ENCODE measurements at regions not wholly inside any gene's neighbourhood (a gene's known extent, or its start where the extent isn't known, plus 50 kb on each side); places are given as distances from the start of the nearest gene placed in this dataset.

DNA sequence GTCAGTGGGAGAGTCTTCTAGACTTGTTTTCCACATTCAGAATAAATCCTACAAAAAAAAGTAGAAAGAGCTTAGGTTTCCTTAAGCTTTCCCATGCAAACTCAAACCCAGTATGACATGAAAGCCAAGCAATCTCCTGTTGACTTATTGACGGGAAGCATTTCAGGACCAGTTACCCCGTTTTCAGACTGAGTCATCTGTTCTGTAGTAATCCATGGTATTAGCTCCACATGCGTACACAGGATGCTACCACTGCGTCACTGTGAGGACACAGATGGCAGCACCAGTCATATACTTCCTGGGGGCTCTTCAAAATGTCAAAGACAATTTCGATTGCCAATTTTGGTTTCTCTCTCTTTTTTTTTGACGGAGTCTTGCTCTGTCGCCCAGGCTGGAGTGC lies 224.9 kb upstream of the MAD2L1 start:
- ChIA-PET CTCF (no interaction called here), POLR2A (no interaction called here)
- Histone ChIP-seq H3K9ac (no peak overlapping the region), H3K9me3 (no peaks in the 10 kb centered on the region), H3K4me2 (no peak overlapping the region), H2AFZ (ENCODE audit: low read depth) (no peak overlapping the region), H3K27ac (ENCODE audit: low read depth in 2 of 2, low read length in 1 of 2) (no peak overlapping the region), H3K36me3 (replicated peaks in 1 of 2; ENCODE audit: control insufficient read depth in 1 of 2, insufficient read depth in 2 of 2, low read length in 1 of 2) (no peaks in the 10 kb centered on the region), H3K9me2 (no peaks in the 10 kb centered on the region), H3F3A (replicated peaks; ENCODE audit: insufficient read depth) (no peaks in the 10 kb centered on the region), H3K27me3 (ENCODE audit: insufficient read depth) (no peaks in the 10 kb centered on the region), H3K4me1 (ENCODE audit: control insufficient read depth in 1 of 2, insufficient read depth in 2 of 2, low read depth in 1 of 2, low read length in 1 of 2) (no peaks in the 10 kb centered on the region), H3K79me2 (ENCODE audit: insufficient read depth) (no peaks in the 10 kb centered on the region), H4K20me1 (ENCODE audit: insufficient read depth) (no peaks in the 10 kb centered on the region), H3K4me3 (ENCODE audit: low read depth in 2 of 2, low read length in 1 of 2) (no peak overlapping the region)
- 57% methylated on average over 7 of the region's 7 CpGs for WGBS (ENCODE audit: low lambda C conversion rate)
- no peak for DNase-seq
- TF ChIP-seq EP300 (IDR thresholded peaks at IDR 0.05; ENCODE audit: borderline replicate concordance in 1 of 2, low read depth in 1 of 2, low read length in 1 of 2) (no peak), RFX5 (IDR thresholded peaks at IDR 0.05; ENCODE audit: low read length) (no peak), MXI1 (IDR thresholded peaks at IDR 0.05; ENCODE audit: low read depth, low read length) (no peak), RXRA (IDR thresholded peaks at IDR 0.05; ENCODE audit: borderline replicate concordance, low read depth) (no peak), FOXM1 (IDR thresholded peaks at IDR 0.05; ENCODE audit: low read depth) (no peak), NFIC (IDR thresholded peaks at IDR 0.05; ENCODE audit: borderline replicate concordance) (no peak), MEF2A (IDR thresholded peaks at IDR 0.05; ENCODE audit: borderline replicate concordance, low read depth) (no peak), CHD2 (IDR thresholded peaks at IDR 0.05; ENCODE audit: low read length, partially characterized antibody) (no peak), GATA2 (CRISPR knock-in tag; IDR thresholded peaks at IDR 0.05) (no peak), YY1 (IDR thresholded peaks at IDR 0.05; ENCODE audit: low read depth) (no peak), NRF1 (IDR thresholded peaks at IDR 0.05; ENCODE audit: low read depth, low read length) (no peak), FOXJ3 (CRISPR knock-in tag; IDR thresholded peaks at IDR 0.05) (no peak), FOSL2 (IDR thresholded peaks at IDR 0.05; ENCODE audit: borderline replicate concordance, low read depth) (no peak)
- TF ChIP-seq, protein P1, sequence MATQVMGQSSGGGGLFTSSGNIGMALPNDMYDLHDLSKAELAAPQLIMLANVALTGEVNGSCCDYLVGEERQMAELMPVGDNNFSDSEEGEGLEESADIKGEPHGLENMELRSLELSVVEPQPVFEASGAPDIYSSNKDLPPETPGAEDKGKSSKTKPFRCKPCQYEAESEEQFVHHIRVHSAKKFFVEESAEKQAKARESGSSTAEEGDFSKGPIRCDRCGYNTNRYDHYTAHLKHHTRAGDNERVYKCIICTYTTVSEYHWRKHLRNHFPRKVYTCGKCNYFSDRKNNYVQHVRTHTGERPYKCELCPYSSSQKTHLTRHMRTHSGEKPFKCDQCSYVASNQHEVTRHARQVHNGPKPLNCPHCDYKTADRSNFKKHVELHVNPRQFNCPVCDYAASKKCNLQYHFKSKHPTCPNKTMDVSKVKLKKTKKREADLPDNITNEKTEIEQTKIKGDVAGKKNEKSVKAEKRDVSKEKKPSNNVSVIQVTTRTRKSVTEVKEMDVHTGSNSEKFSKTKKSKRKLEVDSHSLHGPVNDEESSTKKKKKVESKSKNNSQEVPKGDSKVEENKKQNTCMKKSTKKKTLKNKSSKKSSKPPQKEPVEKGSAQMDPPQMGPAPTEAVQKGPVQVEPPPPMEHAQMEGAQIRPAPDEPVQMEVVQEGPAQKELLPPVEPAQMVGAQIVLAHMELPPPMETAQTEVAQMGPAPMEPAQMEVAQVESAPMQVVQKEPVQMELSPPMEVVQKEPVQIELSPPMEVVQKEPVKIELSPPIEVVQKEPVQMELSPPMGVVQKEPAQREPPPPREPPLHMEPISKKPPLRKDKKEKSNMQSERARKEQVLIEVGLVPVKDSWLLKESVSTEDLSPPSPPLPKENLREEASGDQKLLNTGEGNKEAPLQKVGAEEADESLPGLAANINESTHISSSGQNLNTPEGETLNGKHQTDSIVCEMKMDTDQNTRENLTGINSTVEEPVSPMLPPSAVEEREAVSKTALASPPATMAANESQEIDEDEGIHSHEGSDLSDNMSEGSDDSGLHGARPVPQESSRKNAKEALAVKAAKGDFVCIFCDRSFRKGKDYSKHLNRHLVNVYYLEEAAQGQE (IDR thresholded peaks at IDR 0.05; ENCODE audit: low read depth, low read length), result no peak
- TF ChIP-seq, protein P2, sequence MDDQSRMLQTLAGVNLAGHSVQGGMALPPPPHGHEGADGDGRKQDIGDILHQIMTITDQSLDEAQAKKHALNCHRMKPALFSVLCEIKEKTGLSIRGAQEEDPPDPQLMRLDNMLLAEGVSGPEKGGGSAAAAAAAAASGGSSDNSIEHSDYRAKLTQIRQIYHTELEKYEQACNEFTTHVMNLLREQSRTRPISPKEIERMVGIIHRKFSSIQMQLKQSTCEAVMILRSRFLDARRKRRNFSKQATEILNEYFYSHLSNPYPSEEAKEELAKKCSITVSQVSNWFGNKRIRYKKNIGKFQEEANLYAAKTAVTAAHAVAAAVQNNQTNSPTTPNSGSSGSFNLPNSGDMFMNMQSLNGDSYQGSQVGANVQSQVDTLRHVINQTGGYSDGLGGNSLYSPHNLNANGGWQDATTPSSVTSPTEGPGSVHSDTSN (IDR thresholded peaks at IDR 0.05), result no peak

DNA sequence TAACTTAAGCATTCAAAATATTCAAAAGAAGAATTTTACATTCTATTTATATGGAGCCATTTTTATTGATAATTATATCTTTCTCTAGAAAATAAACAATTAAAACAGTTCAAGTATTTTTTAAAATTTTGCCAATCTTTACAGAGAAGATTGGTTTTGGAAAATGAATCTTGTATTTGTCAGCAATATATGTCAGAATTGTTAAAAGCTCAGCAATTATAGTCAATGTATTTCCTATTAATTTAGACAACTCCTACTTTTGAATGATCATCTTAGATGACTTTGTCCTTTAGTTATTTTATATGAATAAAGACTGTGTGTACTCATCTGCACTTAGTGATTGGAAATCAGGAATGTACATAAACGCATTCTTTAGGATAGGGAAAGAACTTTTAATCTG lies 223.9 kb upstream of the MAD2L1 start:
- Histone ChIP-seq H3K79me2 (ENCODE audit: insufficient read depth) (no peaks in the 10 kb centered on the region), H3K4me3 (ENCODE audit: low read depth in 2 of 2, low read length in 1 of 2) (no peak overlapping the region), H3F3A (replicated peaks; ENCODE audit: insufficient read depth) (no peaks in the 10 kb centered on the region), H3K27ac (ENCODE audit: low read depth in 2 of 2, low read length in 1 of 2) (no peak overlapping the region), H3K9ac (no peak overlapping the region), H3K36me3 (replicated peaks in 1 of 2; ENCODE audit: control insufficient read depth in 1 of 2, insufficient read depth in 2 of 2, low read length in 1 of 2) (no peaks in the 10 kb centered on the region), H2AFZ (ENCODE audit: low read depth) (no peak overlapping the region), H4K20me1 (ENCODE audit: insufficient read depth) (no peaks in the 10 kb centered on the region), H3K9me2 (no peaks in the 10 kb centered on the region), H3K9me3 (no peaks in the 10 kb centered on the region), H3K27me3 (ENCODE audit: insufficient read depth) (no peaks in the 10 kb centered on the region), H3K4me2 (no peak overlapping the region), H3K4me1 (ENCODE audit: control insufficient read depth in 1 of 2, insufficient read depth in 2 of 2, low read depth in 1 of 2, low read length in 1 of 2) (no peaks in the 10 kb centered on the region)
- ChIA-PET CTCF (no interaction called here), POLR2A (no interaction called here)
- 0% methylated on average over 1 of the region's 1 CpG for WGBS (ENCODE audit: low lambda C conversion rate)
- DNase-seq, result no peak
- TF ChIP-seq, protein P3, sequence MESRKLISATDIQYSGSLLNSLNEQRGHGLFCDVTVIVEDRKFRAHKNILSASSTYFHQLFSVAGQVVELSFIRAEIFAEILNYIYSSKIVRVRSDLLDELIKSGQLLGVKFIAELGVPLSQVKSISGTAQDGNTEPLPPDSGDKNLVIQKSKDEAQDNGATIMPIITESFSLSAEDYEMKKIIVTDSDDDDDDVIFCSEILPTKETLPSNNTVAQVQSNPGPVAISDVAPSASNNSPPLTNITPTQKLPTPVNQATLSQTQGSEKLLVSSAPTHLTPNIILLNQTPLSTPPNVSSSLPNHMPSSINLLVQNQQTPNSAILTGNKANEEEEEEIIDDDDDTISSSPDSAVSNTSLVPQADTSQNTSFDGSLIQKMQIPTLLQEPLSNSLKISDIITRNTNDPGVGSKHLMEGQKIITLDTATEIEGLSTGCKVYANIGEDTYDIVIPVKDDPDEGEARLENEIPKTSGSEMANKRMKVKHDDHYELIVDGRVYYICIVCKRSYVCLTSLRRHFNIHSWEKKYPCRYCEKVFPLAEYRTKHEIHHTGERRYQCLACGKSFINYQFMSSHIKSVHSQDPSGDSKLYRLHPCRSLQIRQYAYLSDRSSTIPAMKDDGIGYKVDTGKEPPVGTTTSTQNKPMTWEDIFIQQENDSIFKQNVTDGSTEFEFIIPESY (IDR thresholded peaks at IDR 0.05; ENCODE audit: borderline replicate concordance, low read depth), result no peak
- TF ChIP-seq TAF1 (IDR thresholded peaks at IDR 0.05; ENCODE audit: borderline replicate concordance, low read depth, low read length) (no peak), TCF12 (IDR thresholded peaks at IDR 0.05) (no peak), GABPA (IDR thresholded peaks at IDR 0.05; ENCODE audit: low read depth) (no peak), RFX5 (IDR thresholded peaks at IDR 0.05; ENCODE audit: low read length) (no peak), FOXJ3 (CRISPR knock-in tag; IDR thresholded peaks at IDR 0.05) (no peak), RCOR1 (IDR thresholded peaks at IDR 0.05; ENCODE audit: low read length) (no peak), CHD2 (IDR thresholded peaks at IDR 0.05; ENCODE audit: low read length, partially characterized antibody) (no peak), FOXM1 (IDR thresholded peaks at IDR 0.05; ENCODE audit: low read depth) (no peak), NRF1 (IDR thresholded peaks at IDR 0.05; ENCODE audit: low read depth, low read length) (no peak), MEF2A (IDR thresholded peaks at IDR 0.05; ENCODE audit: borderline replicate concordance, low read depth) (no peak), NFIC (IDR thresholded peaks at IDR 0.05; ENCODE audit: borderline replicate concordance) (no peak), RXRA (IDR thresholded peaks at IDR 0.05; ENCODE audit: borderline replicate concordance, low read depth) (no peak)
- TF ChIP-seq, protein P4, sequence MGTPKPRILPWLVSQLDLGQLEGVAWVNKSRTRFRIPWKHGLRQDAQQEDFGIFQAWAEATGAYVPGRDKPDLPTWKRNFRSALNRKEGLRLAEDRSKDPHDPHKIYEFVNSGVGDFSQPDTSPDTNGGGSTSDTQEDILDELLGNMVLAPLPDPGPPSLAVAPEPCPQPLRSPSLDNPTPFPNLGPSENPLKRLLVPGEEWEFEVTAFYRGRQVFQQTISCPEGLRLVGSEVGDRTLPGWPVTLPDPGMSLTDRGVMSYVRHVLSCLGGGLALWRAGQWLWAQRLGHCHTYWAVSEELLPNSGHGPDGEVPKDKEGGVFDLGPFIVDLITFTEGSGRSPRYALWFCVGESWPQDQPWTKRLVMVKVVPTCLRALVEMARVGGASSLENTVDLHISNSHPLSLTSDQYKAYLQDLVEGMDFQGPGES (IDR thresholded peaks at IDR 0.05; ENCODE audit: low read depth, low read length), result no peak
